Pancreas (tissue), 10 donors: ENCODE measurements at regions not wholly inside any gene's neighbourhood (a gene's known extent, or its start where the extent isn't known, plus 50 kb on each side); places are given as distances from the start of the nearest gene placed in this dataset.

Source experiments
- ATAC-seq, 4 donors: fragments of 200-7000 bp; cut with Tn5 transposase; one replicate each; pipeline versions ENCODE4 v1.8.0 to v1.9.1; 2020; ENCODE audit warnings: mild to moderate bottlenecking in 4 of 4, moderate library complexity in 4 of 4
- DNase-seq, 6 donors: peaks; one replicate each; pipeline ENCODE4 v3.0.0-alpha.2; 2020
- FAIRE-seq: peaks from 2 replicates; lab custom pipeline; 2012; peaks lifted over from hg19 to GRCh38; lab: Jason Lieb, UNC
- H3K27ac ChIP-seq, 4 donors: fragments of 200-600 bp; sonication (generic); 1 replicate in 3 of 4; 2 replicates in 1 of 4; pipeline versions ENCODE4 v1.5.0 to v1.8.0; 2020
- H3K27me3 ChIP-seq, 4 donors: fragments of 200-600 bp; one replicate each; pipeline ENCODE4 v1.8.0; 2021
- H3K36me3 ChIP-seq, 3 donors: fragments of 200-600 bp; sonication (generic) in 1 of 3; one replicate each; pipeline versions ENCODE4 v1.5.0 to v1.8.0; 2020 to 2021
- H3K4me1 ChIP-seq, 3 donors: fragments of 200-600 bp; one replicate each; pipeline ENCODE4 v1.8.0; 2021
- H3K4me3 ChIP-seq, 4 donors: fragments of 200-600 bp; sonication (generic) in 2 of 4; one replicate each; pipeline versions ENCODE4 v1.5.0 to v1.8.0; 2020 to 2021
- H3K9me3 ChIP-seq, 4 donors: fragments of 200-600 bp; one replicate each; pipeline ENCODE4 v1.8.0; 2021
- CTCF ChIP-seq, 4 donors: fragments of 200-600 bp; sonication (generic) in 3 of 4; IDR thresholded peaks; one replicate each; pipeline versions ENCODE4 v1.5.0 to v1.8.0; 2021; ENCODE audit warnings: antibody characterized with exemption in 4 of 4
- WGBS, 2 donors: extraction: QIAGEN DNeasy Blood & Tissue Kit; methylation state at CpG; one replicate each; pipeline ENCODE4 v1.1.7; 2013; 5-methylcytosine and 5-hydroxymethylcytosine counted together
- intact Hi-C, 3 donors: fragments of 100-400 bp; cut with DNase I; formaldehyde crosslinking; loops; one replicate each; pipeline versions ENCODE4 v1.11.1 to v1.14.2; 2022
- donor health status: healthy with polysubstance abuse.
- donor health status: DM: no; HTN: no; CAD: no; lungs with moderate emphysema.
- donor health status: DM: no; HTN: no; CAD: no.
- donor health status: control.
- donor health status: control.
- donor health status: Bipolar disorder and iron deficiency.
- donor health status: DM: yes; HTN: yes; CAD: no.
- donor health status: DM: no; HTN: no; CAD: no.
- donor health status: DM: no; HTN: no; CAD: no.
- donor health status: DM: yes; HTN: yes; CAD: no.

- no peak for TF ChIP-seq CTCF (IDR thresholded peaks at IDR 0.05)
- DNase-seq (no peak), FAIRE-seq (no peak), ATAC-seq (peak in 2 of 4 donors; percentile 57 to 82)
- intact Hi-C loops, result no loop called here
- no peaks in the 10 kb centered on the region for H3K36me3 ChIP-seq
- H3K4me1 ChIP-seq, result no peaks in the 10 kb centered on the region
- H3K27ac ChIP-seq, result no peak overlapping the region
- 55 to 65% methylated on average over 5 of the region's 5 CpGs for WGBS, 2 donors
- no peaks in the 10 kb centered on the region for H3K27me3 ChIP-seq
- no peaks in the 10 kb centered on the region for H3K9me3 ChIP-seq
- H3K4me3 ChIP-seq, result no peak overlapping the region
Measured at GRCh38 chr2:196538646-196539045, 100.9 kb upstream of the CCDC150 start.

GRCh38 chr2:196544906-196545433 is 94.5 kb upstream of the CCDC150 start:
- Histone ChIP-seq H3K36me3 (no peaks in the 10 kb centered on the region), H3K27ac (no peak overlapping the region), H3K27me3 (no peaks in the 10 kb centered on the region), H3K4me1 (no peaks in the 10 kb centered on the region), H3K9me3 (no peaks in the 10 kb centered on the region), H3K4me3 (no peak overlapping the region)
- FAIRE-seq, result no peak
- no peak for TF ChIP-seq CTCF (IDR thresholded peaks at IDR 0.05)
- WGBS, 2 donors, result 51 to 54% methylated on average over 3 of the region's 3 CpGs
- no peak for ATAC-seq
- DNase-seq, result no peak
- intact Hi-C loops, result no loop called here

GRCh38 chr2:196546151-196546919 is 93.2 kb upstream of the CCDC150 start:
- ATAC-seq (no peak), FAIRE-seq (no peak), DNase-seq (no peak)
- intact Hi-C loops, result no loop called here
- 49 to 59% methylated on average over 4 of the region's 4 CpGs for WGBS, 2 donors
- no peak for TF ChIP-seq CTCF (IDR thresholded peaks at IDR 0.05)
- H3K4me1 ChIP-seq, result no peaks in the 10 kb centered on the region
- H3K36me3 ChIP-seq, result no peaks in the 10 kb centered on the region
- no peaks in the 10 kb centered on the region for H3K27me3 ChIP-seq
- no peak overlapping the region for H3K4me3 ChIP-seq
- no peak overlapping the region for H3K27ac ChIP-seq
- H3K9me3 ChIP-seq, result no peaks in the 10 kb centered on the region

- no peak for FAIRE-seq
- intact Hi-C loops, result no loop called here
- no peaks in the 10 kb centered on the region for H3K27me3 ChIP-seq
Measured at GRCh38 chr2:196549052-196549451, 90.5 kb upstream of the CCDC150 start.

More at GRCh38 chr2:196549052-196549451, 90.5 kb upstream of the CCDC150 start:
- DNase-seq, result no peak
- H3K4me3 ChIP-seq, result no peak overlapping the region
- WGBS, 2 donors, result 79 to 93% methylated on average over 3 of the region's 3 CpGs
- no peaks in the 10 kb centered on the region for H3K4me1 ChIP-seq
- H3K9me3 ChIP-seq, result no peaks in the 10 kb centered on the region
- H3K27ac ChIP-seq, result no peak overlapping the region
- ATAC-seq, result no peak
- H3K36me3 ChIP-seq, result no peaks in the 10 kb centered on the region
- TF ChIP-seq CTCF (IDR thresholded peaks at IDR 0.05), result no peak
